A549 (cell line): ENCODE measurements at regions not wholly inside any gene's neighbourhood (a gene's known extent, or its start where the extent isn't known, plus 50 kb on each side); places are given as distances from the start of the nearest gene placed in this dataset.

Experiments used
- BHLHE40 ChIP-seq: IDR thresholded peaks from 2 replicates; pipeline ENCODE4 v1.6.1; 2012; ENCODE audit warnings: low read depth, low read length, inconsistent platforms
- CTCF ChIP-seq: fragments of >200 bp; sonication (Bioruptor Twin); formaldehyde crosslinking; IDR thresholded peaks from 3 replicates; pipeline ENCODE4 v1.5.1; 2016
- REST ChIP-seq: fragments of 200-600 bp; sonication (generic); IDR thresholded peaks from 2 replicates; pipeline ENCODE4 v1.6.1; 2016; ENCODE audit warnings: antibody characterized with exemption, mild to moderate bottlenecking, moderate library complexity

GRCh38 chr10:121179006-121179405 is 327.8 kb downstream of the WDR11 start:
- TF ChIP-seq CTCF = no peak
- no peak for TF ChIP-seq BHLHE40
- no peak for TF ChIP-seq REST
